ENCODE measurements at regions not wholly inside any gene's neighbourhood (a gene's known extent, or its start where the extent isn't known, plus 50 kb on each side); places are given as distances from the start of the nearest gene placed in this dataset.

- Histone ChIP-seq H3K27me3 (replicated peaks; ENCODE audit: control insufficient read depth, insufficient read depth, low read length) (no peaks in the 10 kb centered on the region), H3K36me3 (ENCODE audit: control insufficient read depth, insufficient read depth, low read length) (no peaks in the 10 kb centered on the region), H3K4me3 (replicated peaks; ENCODE audit: low read depth, low read length) (no peak overlapping the region)
- no peak for DNase-seq (ENCODE audit: extremely low read depth, insufficient read length)
- no peak for TF ChIP-seq CTCF (IDR thresholded peaks at IDR 0.05; ENCODE audit: insufficient read depth, low read length, poor library complexity, severe bottlenecking)
Measured at GRCh38 chr4:62243895-62244294, 1043.8 kb downstream of the ADGRL3 start.

GRCh38 chr4:62235911-62236310 is 1035.8 kb downstream of the ADGRL3 start:
- TF ChIP-seq CTCF (IDR thresholded peaks at IDR 0.05; ENCODE audit: insufficient read depth, low read length, poor library complexity, severe bottlenecking), result no peak
- Histone ChIP-seq H3K4me3 (replicated peaks; ENCODE audit: low read depth, low read length) (no peak overlapping the region), H3K36me3 (ENCODE audit: control insufficient read depth, insufficient read depth, low read length) (no peaks in the 10 kb centered on the region), H3K27me3 (replicated peaks; ENCODE audit: control insufficient read depth, insufficient read depth, low read length) (no peaks in the 10 kb centered on the region)
- DNase-seq (ENCODE audit: extremely low read depth, insufficient read length), result no peak

GRCh38 chr4:62232814-62233213 is 1032.7 kb downstream of the ADGRL3 start:
- no peak for DNase-seq (ENCODE audit: extremely low read depth, insufficient read length)
- TF ChIP-seq CTCF (IDR thresholded peaks at IDR 0.05; ENCODE audit: insufficient read depth, low read length, poor library complexity, severe bottlenecking), result no peak
- Histone ChIP-seq H3K4me3 (replicated peaks; ENCODE audit: low read depth, low read length) (no peak overlapping the region), H3K27me3 (replicated peaks; ENCODE audit: control insufficient read depth, insufficient read depth, low read length) (no peaks in the 10 kb centered on the region), H3K36me3 (ENCODE audit: control insufficient read depth, insufficient read depth, low read length) (no peaks in the 10 kb centered on the region)

GRCh38 chr4:62231994-62232393 is 1031.9 kb downstream of the ADGRL3 start:
- no peaks in the 10 kb centered on the region for H3K27me3 ChIP-seq (replicated peaks; ENCODE audit: control insufficient read depth, insufficient read depth, low read length)
- DNase-seq (ENCODE audit: extremely low read depth, insufficient read length), result no peak
- TF ChIP-seq CTCF (IDR thresholded peaks at IDR 0.05; ENCODE audit: insufficient read depth, low read length, poor library complexity, severe bottlenecking), result no peak

GRCh38 chr4:62226082-62226481 is 1026.0 kb downstream of the ADGRL3 start:
- Histone ChIP-seq H3K4me3 (replicated peaks; ENCODE audit: low read depth, low read length) (no peak overlapping the region), H3K36me3 (ENCODE audit: control insufficient read depth, insufficient read depth, low read length) (no peaks in the 10 kb centered on the region), H3K27me3 (replicated peaks; ENCODE audit: control insufficient read depth, insufficient read depth, low read length) (no peaks in the 10 kb centered on the region)
- no peak for DNase-seq (ENCODE audit: extremely low read depth, insufficient read length)
- TF ChIP-seq CTCF (IDR thresholded peaks at IDR 0.05; ENCODE audit: insufficient read depth, low read length, poor library complexity, severe bottlenecking), result no peak

More at GRCh38 chr4:62231994-62232393, 1031.9 kb downstream of the ADGRL3 start:
- Histone ChIP-seq H3K36me3 (ENCODE audit: control insufficient read depth, insufficient read depth, low read length) (no peaks in the 10 kb centered on the region), H3K4me3 (replicated peaks; ENCODE audit: low read depth, low read length) (no peak overlapping the region)

GRCh38 chr4:62222121-62222520 is 1022.0 kb downstream of the ADGRL3 start:
- no peak for TF ChIP-seq CTCF (IDR thresholded peaks at IDR 0.05; ENCODE audit: insufficient read depth, low read length, poor library complexity, severe bottlenecking)
- H3K36me3 ChIP-seq (ENCODE audit: control insufficient read depth, insufficient read depth, low read length), result no peaks in the 10 kb centered on the region
- no peak for DNase-seq (ENCODE audit: extremely low read depth, insufficient read length)
- no peak overlapping the region for H3K4me3 ChIP-seq (replicated peaks; ENCODE audit: low read depth, low read length)
- no peaks in the 10 kb centered on the region for H3K27me3 ChIP-seq (replicated peaks; ENCODE audit: control insufficient read depth, insufficient read depth, low read length)

Data from GM06990 (cell line).